BE2C (cell line): ENCODE measurements at regions not wholly inside any gene's neighbourhood (a gene's known extent, or its start where the extent isn't known, plus 50 kb on each side); places are given as distances from the start of the nearest gene placed in this dataset.

ENCODE experiments used
- DNase-seq: peaks from one replicate; pipeline ENCODE4 v3.0.0-alpha.2; 2020
- H3K27me3 ChIP-seq: fragments of 250-450 bp; sonication (Bioruptor Pico); 2 replicates; pipeline ENCODE4 v1.5.1; 2020; ENCODE audit warnings: mild to moderate bottlenecking
- H3K36me3 ChIP-seq: fragments of 250-450 bp; sonication (Bioruptor Pico); 2 replicates; pipeline ENCODE4 v1.5.1; 2020; ENCODE audit warnings: mild to moderate bottlenecking
- H3K4me1 ChIP-seq: fragments of 250-450 bp; sonication (Bioruptor Pico); 2 replicates; pipeline ENCODE4 v1.5.1; 2020
- H3K4me3 ChIP-seq: 2 replicates; pipeline ENCODE4 v1.5.1; 2011; ENCODE audit warnings: low read depth, low read length
- H3K9me3 ChIP-seq: fragments of 250-450 bp; sonication (Bioruptor Pico); 2 replicates; pipeline ENCODE4 v1.5.1; 2020
- CTCF ChIP-seq: IDR thresholded peaks from 2 replicates; pipeline ENCODE4 v1.5.1; 2012; ENCODE audit warnings: mild to moderate bottlenecking, low read depth, low read length

- H3K27me3 ChIP-seq, result no peaks in the 10 kb centered on the region
- H3K9me3 ChIP-seq, result no peaks in the 10 kb centered on the region
- no peak overlapping the region for H3K4me3 ChIP-seq
- no peak for TF ChIP-seq CTCF
- H3K4me1 ChIP-seq, result no peaks in the 10 kb centered on the region
- no peak for DNase-seq
- no peaks in the 10 kb centered on the region for H3K36me3 ChIP-seq
These were observed 830.8 kb upstream of the PTPRD start for GRCh38 chr9:11443631-11444030.

- TF ChIP-seq CTCF, result no peak
- Histone ChIP-seq H3K4me1 (no peaks in the 10 kb centered on the region), H3K27me3 (no peaks in the 10 kb centered on the region), H3K36me3 (no peaks in the 10 kb centered on the region), H3K4me3 (no peak overlapping the region), H3K9me3 (no peaks in the 10 kb centered on the region)
- no peak for DNase-seq
These were observed 845.3 kb upstream of the PTPRD start for GRCh38 chr9:11457825-11458790.

GRCh38 chr9:11469745-11470144 is 856.9 kb upstream of the PTPRD start:
- no peak for TF ChIP-seq CTCF
- Histone ChIP-seq H3K9me3 (no peaks in the 10 kb centered on the region), H3K36me3 (no peaks in the 10 kb centered on the region), H3K4me1 (no peaks in the 10 kb centered on the region), H3K27me3 (no peaks in the 10 kb centered on the region), H3K4me3 (no peak overlapping the region)
- no peak for DNase-seq

GRCh38 chr9:11471321-11471720 is 858.5 kb upstream of the PTPRD start:
- TF ChIP-seq CTCF, result no peak
- no peaks in the 10 kb centered on the region for H3K4me1 ChIP-seq
- H3K36me3 ChIP-seq, result no peaks in the 10 kb centered on the region
- no peaks in the 10 kb centered on the region for H3K9me3 ChIP-seq
- H3K27me3 ChIP-seq, result no peaks in the 10 kb centered on the region
- H3K4me3 ChIP-seq, result no peak overlapping the region
- no peak for DNase-seq

- no peaks in the 10 kb centered on the region; the same call in 1 of the 2 replicates for H3K9me3 ChIP-seq
- no peak overlapping the region for H3K4me3 ChIP-seq
- no peak for DNase-seq
- no peaks in the 10 kb centered on the region for H3K4me1 ChIP-seq
- TF ChIP-seq CTCF, result no peak
- H3K36me3 ChIP-seq, result no peaks in the 10 kb centered on the region
- no peaks in the 10 kb centered on the region for H3K27me3 ChIP-seq
These were observed 888.0 kb upstream of the PTPRD start for GRCh38 chr9:11500780-11501179.

- Histone ChIP-seq H3K4me1 (no peaks in the 10 kb centered on the region), H3K9me3 (no peaks in the 10 kb centered on the region), H3K27me3 (no peaks in the 10 kb centered on the region), H3K36me3 (no peaks in the 10 kb centered on the region), H3K4me3 (no peak overlapping the region)
- no peak for DNase-seq
- no peak for TF ChIP-seq CTCF
These were observed 894.2 kb upstream of the PTPRD start for GRCh38 chr9:11506980-11507379.
